ENCODE measurements at regions not wholly inside any gene's neighbourhood (a gene's known extent, or its start where the extent isn't known, plus 50 kb on each side); places are given as distances from the start of the nearest gene placed in this dataset.

DNA sequence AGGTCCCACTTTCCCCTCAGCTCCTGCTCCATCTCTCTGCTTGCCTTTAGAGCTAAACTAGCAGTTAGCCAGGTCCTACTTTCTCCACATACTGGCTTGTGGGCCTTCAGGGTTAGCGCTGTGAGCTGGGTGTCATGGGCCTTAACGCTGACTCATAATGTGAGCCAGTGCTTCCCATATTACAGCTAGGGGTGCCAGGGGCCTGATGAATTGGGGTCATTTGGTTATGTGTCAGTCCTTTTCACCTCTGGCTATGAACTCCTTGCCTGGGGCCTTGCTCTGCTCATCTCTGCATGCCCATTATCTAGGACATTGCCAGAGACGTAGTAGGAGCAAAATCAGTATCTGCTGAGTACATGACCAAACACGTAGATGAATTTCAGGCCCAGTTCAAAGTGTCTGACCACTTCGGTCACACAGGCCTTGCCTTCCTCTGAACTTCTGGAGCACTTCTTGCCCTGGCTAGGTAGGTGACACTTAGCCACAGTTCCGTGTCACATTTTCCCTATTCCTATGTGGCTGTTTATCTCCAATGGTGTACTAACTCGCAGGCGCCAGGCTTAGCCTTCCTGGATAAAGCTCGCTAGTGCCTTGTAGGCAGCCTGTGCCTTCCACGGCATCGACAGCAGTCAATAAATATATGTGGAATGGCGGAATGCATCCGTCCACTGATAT lies 103.2 kb upstream of the SIX3 start (continued):
- TF ChIP-seq NR2F1 (conservative IDR thresholded peaks at IDR 0.05) = peak; percentile 66
- peak; percentile 80 for TF ChIP-seq JUNB (IDR thresholded peaks at IDR 0.05)
- TF ChIP-seq ZNF274 (IDR thresholded peaks at IDR 0.05; ENCODE audit: insufficient read depth, insufficient read length) = no peak
- no peak for TF ChIP-seq CBX3 (IDR thresholded peaks at IDR 0.05; ENCODE audit: borderline replicate concordance, low read depth)
- peak; percentile 43; the same call in 1 of the 2 replicates for TF ChIP-seq EED (IDR thresholded peaks at IDR 0.05; ENCODE audit: low read depth)
- TF ChIP-seq DPF2 (IDR thresholded peaks at IDR 0.05) = 0 out of 2 replicates have a peak, but pooled peaks have one; percentile 48
- TF ChIP-seq IKZF1 (conservative IDR thresholded peaks at IDR 0.05) = peak; percentile 59; the same call in 1 of the 2 replicates
- TF ChIP-seq, protein P1, sequence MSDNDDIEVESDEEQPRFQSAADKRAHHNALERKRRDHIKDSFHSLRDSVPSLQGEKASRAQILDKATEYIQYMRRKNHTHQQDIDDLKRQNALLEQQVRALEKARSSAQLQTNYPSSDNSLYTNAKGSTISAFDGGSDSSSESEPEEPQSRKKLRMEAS (IDR thresholded peaks at IDR 0.05; ENCODE audit: low read depth, low read length) = no peak
- 0 out of 2 replicates have a peak, but pooled peaks have one; percentile 40 for TF ChIP-seq IRF4 (IDR thresholded peaks at IDR 0.05; ENCODE audit: low read depth, low read length)
- no peak for TF ChIP-seq PAX8 (IDR thresholded peaks at IDR 0.05)
- no peak for TF ChIP-seq PAX5 (IDR thresholded peaks at IDR 0.05; ENCODE audit: borderline replicate concordance, low read depth, low read length)
- TF ChIP-seq, protein P2, sequence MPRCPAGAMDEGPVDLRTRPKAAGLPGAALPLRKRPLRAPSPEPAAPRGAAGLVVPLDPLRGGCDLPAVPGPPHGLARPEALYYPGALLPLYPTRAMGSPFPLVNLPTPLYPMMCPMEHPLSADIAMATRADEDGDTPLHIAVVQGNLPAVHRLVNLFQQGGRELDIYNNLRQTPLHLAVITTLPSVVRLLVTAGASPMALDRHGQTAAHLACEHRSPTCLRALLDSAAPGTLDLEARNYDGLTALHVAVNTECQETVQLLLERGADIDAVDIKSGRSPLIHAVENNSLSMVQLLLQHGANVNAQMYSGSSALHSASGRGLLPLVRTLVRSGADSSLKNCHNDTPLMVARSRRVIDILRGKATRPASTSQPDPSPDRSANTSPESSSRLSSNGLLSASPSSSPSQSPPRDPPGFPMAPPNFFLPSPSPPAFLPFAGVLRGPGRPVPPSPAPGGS (IDR thresholded peaks at IDR 0.05; ENCODE audit: borderline replicate concordance, insufficient read depth, low read depth, low read length, poor library complexity, severe bottlenecking) = no peak

DNA sequence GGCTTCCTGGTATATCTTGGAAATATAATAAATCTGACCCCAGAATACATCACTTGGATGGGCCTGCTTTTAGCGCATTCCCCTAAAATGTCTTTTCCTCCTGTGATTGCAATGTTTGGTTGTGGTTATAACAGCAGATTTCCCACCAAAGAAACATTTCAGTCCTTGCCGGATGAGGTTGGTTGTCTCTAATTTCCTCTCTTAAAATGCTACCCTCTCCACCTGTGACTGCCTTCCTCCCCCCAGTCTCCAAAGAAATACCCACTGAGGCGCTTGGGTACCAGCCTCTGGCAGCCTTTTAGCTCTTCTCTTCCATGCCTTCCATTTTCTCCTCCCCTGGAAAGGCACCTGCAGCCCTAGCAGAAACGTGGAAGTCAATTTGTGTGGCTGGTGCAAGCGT lies 102.1 kb upstream of the SIX3 start:
- CTCF ChIA-PET = interaction anchor here (0.7 to 0.8 kb wide), 2 partner anchors 58 to 60 kb away, joined by 3 read pairs; no protein-coding TSS in a partner anchor
- ATAC-seq (no peak), FAIRE-seq (no peak), DNase-seq (ENCODE audit: low read depth, low spot score) (no peak)
- POLR2A ChIA-PET = no interaction called here
- Histone ChIP-seq H2AFZ (ENCODE audit: control insufficient read depth, low read depth, low read length) (no peak overlapping the region), H3K4me1 (ENCODE audit: control insufficient read depth, insufficient read depth, low read length) (peaks cover 20% of the 10 kb centered on the region), H3K79me2 (ENCODE audit: control insufficient read depth, insufficient read depth, low read length) (no peaks in the 10 kb centered on the region), H3K27me3 (replicated peaks in 1 of 2; ENCODE audit: control insufficient read depth in 2 of 2, insufficient read depth in 2 of 2, low read length in 1 of 2) (no peaks in the 10 kb centered on the region), H3K4me2 (ENCODE audit: control insufficient read depth, insufficient read depth) (no peak overlapping the region), H3K9me3 (replicated peaks; ENCODE audit: control insufficient read depth, insufficient read depth, low read length) (peaks cover 2% of the 10 kb centered on the region; the same call in 2 of the 3 replicates), H4K20me1 (ENCODE audit: control insufficient read depth, insufficient read depth) (no peaks in the 10 kb centered on the region), H3K4me3 (no peak overlapping the region), H3K27ac (ENCODE audit: control insufficient read depth, insufficient read depth) (no peak overlapping the region), H3K36me3 (ENCODE audit: control insufficient read depth in 2 of 2, insufficient read depth in 2 of 2, low read length in 1 of 2) (no peaks in the 10 kb centered on the region), H3K9ac (ENCODE audit: control insufficient read depth, insufficient read depth, low read length) (no peak overlapping the region)
- intact Hi-C loops (cut with micrococcal nuclease; ENCODE audit: unreplicated experiment) = loop anchor here (10.0 kb wide), 1 partner anchor 265 kb away; no protein-coding TSS in a partner anchor
- in situ Hi-C loops (cut with MboI) = no loop called here
- RAD21 ChIA-PET (ENCODE audit: unreplicated experiment) = no interaction called here
- 63% methylated on average over 5 of the region's 5 CpGs for WGBS (ENCODE audit: insufficient coverage, insufficient replicate concordance, low lambda C conversion rate, missing lambda C conversion rate)
- SMC1A ChIA-PET (ENCODE audit: uncharacterized antibody, unreplicated experiment) = interaction anchor here (1.3 kb wide), 1 partner anchor 19 kb away, joined by 3 read pairs; no protein-coding TSS in a partner anchor
- BruUV-seq (replicated peaks) = no TSS peak
- TF ChIP-seq ZNF274 (IDR thresholded peaks at IDR 0.05; ENCODE audit: insufficient read depth, insufficient read length) = no peak
- no peak for TF ChIP-seq TARDBP (IDR thresholded peaks at IDR 0.05; ENCODE audit: borderline replicate concordance)
- TF ChIP-seq IKZF2 (IDR thresholded peaks at IDR 0.05) = no peak
- TF ChIP-seq, protein P3, sequence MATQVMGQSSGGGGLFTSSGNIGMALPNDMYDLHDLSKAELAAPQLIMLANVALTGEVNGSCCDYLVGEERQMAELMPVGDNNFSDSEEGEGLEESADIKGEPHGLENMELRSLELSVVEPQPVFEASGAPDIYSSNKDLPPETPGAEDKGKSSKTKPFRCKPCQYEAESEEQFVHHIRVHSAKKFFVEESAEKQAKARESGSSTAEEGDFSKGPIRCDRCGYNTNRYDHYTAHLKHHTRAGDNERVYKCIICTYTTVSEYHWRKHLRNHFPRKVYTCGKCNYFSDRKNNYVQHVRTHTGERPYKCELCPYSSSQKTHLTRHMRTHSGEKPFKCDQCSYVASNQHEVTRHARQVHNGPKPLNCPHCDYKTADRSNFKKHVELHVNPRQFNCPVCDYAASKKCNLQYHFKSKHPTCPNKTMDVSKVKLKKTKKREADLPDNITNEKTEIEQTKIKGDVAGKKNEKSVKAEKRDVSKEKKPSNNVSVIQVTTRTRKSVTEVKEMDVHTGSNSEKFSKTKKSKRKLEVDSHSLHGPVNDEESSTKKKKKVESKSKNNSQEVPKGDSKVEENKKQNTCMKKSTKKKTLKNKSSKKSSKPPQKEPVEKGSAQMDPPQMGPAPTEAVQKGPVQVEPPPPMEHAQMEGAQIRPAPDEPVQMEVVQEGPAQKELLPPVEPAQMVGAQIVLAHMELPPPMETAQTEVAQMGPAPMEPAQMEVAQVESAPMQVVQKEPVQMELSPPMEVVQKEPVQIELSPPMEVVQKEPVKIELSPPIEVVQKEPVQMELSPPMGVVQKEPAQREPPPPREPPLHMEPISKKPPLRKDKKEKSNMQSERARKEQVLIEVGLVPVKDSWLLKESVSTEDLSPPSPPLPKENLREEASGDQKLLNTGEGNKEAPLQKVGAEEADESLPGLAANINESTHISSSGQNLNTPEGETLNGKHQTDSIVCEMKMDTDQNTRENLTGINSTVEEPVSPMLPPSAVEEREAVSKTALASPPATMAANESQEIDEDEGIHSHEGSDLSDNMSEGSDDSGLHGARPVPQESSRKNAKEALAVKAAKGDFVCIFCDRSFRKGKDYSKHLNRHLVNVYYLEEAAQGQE (IDR thresholded peaks at IDR 0.05; ENCODE audit: low read depth, low read length) = no peak
- TF ChIP-seq YY1 (IDR thresholded peaks at IDR 0.05; ENCODE audit: low read depth, low read length) = no peak

Data from GM12878 (cell line).